Nephron progenitor cell (in vitro differentiated cells): ENCODE measurements at regions not wholly inside any gene's neighbourhood (a gene's known extent, or its start where the extent isn't known, plus 50 kb on each side); places are given as distances from the start of the nearest gene placed in this dataset.
"Not testable (repeated sequence)": the region's sequence is repeated elsewhere in the genome, so short reads cannot be mapped to it uniquely, and the experiment has no call there.

ENCODE experiments used
- DNase-seq: peaks from one replicate; pipeline ENCODE4 v3.0.0; 2021
- H3K27ac Mint-ChIP-seq: 2 replicates; pipeline ENCODE4 v1.8.0; 2021; ENCODE audit warnings: mild to moderate bottlenecking, moderate library complexity, mixed read lengths
- H3K27me3 Mint-ChIP-seq: 2 replicates; pipeline ENCODE4 v1.8.0; 2021; ENCODE audit warnings: mild to moderate bottlenecking, low read depth, mixed read lengths; ENCODE audit not compliant: poor library complexity
- H3K36me3 Mint-ChIP-seq: 2 replicates; pipeline ENCODE4 v1.8.0; 2021; ENCODE audit warnings: low read depth, mixed read lengths
- H3K4me1 Mint-ChIP-seq: 2 replicates; pipeline ENCODE4 v1.8.0; 2021; ENCODE audit warnings: mixed read lengths
- H3K4me3 Mint-ChIP-seq: 2 replicates; pipeline ENCODE4 v1.8.0; 2021; ENCODE audit warnings: mild to moderate bottlenecking, moderate library complexity, mixed read lengths
- H3K9me3 Mint-ChIP-seq: 2 replicates; pipeline ENCODE4 v1.8.0; 2021; ENCODE audit warnings: mild to moderate bottlenecking, moderate library complexity, mixed read lengths
- TF ChIP-seq, protein P1 (sequence below): fragments of 200-600 bp; sonication (generic); IDR thresholded peaks from 2 replicates; pipeline ENCODE4 v1.5.0; 2021; ENCODE audit warnings: antibody characterized with exemption

DNA sequence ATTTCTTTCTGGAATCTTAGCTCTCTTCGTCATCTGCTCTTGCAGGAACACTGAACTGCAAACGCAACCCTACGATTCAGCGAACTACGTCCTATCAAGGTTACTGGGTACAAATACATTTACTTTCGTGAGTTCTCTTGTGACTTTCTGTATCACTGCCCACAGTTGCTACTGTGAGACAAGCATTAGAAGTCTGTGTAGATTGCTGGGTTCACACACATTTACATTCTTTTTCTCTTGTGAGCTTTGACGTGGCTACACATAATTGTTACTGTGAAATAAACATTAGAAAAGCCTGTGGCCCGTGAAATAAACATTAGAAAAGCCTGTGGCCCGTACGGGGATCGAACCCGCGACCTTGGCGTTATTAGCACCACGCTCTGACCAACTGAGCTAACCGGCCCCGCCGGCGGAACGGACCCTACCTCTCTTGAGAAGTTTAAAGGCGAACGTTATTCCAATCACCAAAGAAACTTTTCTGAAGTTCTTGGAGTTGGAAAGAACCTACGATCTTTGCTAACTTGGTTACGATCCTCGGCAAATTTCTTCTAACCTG lies 61.2 kb upstream of the ZNF322 start:
- H3K4me1 Mint-ChIP-seq, H3K27ac Mint-ChIP-seq, H3K9me3 Mint-ChIP-seq, H3K27me3 Mint-ChIP-seq, H3K4me3 Mint-ChIP-seq, DNase-seq, H3K36me3 Mint-ChIP-seq: not testable (repeated sequence)

DNA sequence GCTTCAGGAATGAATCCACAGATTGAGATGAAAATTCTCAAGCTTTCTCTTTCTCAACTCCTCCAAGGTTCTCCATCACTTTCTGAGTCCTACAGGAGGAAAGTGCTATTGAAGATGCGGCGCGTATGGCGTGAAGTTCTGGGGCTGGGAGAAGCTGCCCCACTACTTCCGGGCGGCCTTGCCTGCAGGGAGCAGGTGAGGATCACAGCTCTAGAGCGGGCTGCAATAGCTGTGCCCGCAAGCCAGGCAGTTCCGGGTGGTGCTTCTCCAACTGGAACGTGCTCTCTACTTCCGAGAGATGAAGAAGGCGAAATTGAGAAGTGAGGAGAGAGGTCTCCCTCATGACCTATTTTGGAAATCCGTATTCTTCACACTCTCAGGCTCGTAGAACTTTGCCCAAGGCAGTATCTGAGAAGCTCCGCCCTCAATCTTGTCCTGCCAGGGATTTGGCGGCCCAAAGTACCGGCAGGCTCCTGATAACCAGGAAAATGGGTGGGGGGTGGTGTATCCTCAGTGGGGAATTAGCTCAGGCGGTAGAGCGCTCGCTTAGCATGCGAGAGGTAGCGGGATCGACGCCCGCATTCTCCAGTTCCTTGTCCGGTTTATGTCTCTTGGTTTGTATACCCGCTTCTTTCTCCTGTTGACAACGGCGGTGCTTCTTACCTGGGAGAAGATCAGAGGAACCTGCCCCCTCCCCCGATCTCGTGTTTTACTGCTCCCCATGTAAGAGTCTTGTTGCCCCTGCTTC lies 70.6 kb upstream of the ZNF322 start:
- not testable (repeated sequence) for H3K27ac Mint-ChIP-seq, DNase-seq, H3K36me3 Mint-ChIP-seq, H3K4me3 Mint-ChIP-seq, H3K4me1 Mint-ChIP-seq, H3K27me3 Mint-ChIP-seq, H3K9me3 Mint-ChIP-seq

DNA sequence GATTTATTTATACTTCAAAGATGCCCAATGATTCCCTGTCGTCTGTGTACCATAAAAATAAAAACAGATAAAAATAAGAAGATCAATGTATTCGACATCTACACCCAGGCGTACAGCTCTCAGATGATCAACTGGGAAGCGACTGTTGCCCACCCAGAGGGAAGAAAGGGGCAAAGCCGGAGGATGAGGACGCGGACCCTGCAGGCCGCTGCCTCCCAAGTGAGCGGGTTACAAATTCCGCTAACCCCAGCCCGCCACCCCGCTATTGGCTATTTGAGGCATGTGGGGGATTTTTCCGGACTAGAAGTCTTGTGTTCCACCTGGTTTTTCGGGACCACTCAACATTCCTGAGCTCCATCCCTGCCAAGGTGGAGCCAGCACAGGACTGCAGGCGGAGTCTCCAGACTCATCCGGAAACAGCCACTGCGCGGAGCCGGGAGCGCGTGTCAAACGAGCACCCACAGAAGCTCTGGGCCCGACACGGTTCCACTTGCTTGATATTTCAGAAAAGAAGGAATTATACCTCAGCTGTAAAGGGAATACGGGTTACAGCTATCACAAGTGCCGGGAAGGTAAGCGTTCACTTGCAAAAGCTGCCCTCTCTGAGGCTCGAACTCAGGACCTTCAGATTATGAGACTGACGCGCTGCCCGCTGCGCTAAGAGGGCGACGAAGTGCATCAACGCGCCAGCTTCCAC lies 75.4 kb upstream of the ZNF322 start:
- not testable (repeated sequence) for H3K4me1 Mint-ChIP-seq, H3K36me3 Mint-ChIP-seq, DNase-seq, H3K9me3 Mint-ChIP-seq, H3K27me3 Mint-ChIP-seq, H3K27ac Mint-ChIP-seq, H3K4me3 Mint-ChIP-seq

DNA sequence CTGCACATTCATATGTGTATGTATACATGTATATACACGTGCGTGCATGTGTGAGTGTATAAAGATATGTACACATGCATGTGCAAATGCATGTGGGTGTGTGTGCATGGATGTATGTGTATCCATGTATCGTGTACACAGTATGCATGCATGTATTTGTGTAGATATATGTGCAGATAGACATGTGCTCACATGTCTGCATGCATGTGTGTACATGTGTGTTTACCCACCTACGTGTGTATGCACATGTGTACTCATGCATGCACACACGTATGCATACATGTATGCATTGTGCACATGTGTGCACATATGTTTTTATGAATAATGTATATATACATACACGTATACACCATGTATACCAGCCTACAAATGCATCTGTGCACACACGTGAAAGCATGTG lies 80.3 kb upstream of the ZNF322 start:
- Mint-ChIP-seq H3K9me3 (peaks cover 2% of the 10 kb centered on the region), H3K27me3 (peaks cover 38% of the 10 kb centered on the region), H3K36me3 (no peaks in the 10 kb centered on the region), H3K4me1 (peaks cover 8% of the 10 kb centered on the region), H3K27ac (no peak overlapping the region), H3K4me3 (no peak overlapping the region)
- TF ChIP-seq, protein P1, sequence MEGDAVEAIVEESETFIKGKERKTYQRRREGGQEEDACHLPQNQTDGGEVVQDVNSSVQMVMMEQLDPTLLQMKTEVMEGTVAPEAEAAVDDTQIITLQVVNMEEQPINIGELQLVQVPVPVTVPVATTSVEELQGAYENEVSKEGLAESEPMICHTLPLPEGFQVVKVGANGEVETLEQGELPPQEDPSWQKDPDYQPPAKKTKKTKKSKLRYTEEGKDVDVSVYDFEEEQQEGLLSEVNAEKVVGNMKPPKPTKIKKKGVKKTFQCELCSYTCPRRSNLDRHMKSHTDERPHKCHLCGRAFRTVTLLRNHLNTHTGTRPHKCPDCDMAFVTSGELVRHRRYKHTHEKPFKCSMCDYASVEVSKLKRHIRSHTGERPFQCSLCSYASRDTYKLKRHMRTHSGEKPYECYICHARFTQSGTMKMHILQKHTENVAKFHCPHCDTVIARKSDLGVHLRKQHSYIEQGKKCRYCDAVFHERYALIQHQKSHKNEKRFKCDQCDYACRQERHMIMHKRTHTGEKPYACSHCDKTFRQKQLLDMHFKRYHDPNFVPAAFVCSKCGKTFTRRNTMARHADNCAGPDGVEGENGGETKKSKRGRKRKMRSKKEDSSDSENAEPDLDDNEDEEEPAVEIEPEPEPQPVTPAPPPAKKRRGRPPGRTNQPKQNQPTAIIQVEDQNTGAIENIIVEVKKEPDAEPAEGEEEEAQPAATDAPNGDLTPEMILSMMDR: no peak
- DNase-seq: no peak

DNA sequence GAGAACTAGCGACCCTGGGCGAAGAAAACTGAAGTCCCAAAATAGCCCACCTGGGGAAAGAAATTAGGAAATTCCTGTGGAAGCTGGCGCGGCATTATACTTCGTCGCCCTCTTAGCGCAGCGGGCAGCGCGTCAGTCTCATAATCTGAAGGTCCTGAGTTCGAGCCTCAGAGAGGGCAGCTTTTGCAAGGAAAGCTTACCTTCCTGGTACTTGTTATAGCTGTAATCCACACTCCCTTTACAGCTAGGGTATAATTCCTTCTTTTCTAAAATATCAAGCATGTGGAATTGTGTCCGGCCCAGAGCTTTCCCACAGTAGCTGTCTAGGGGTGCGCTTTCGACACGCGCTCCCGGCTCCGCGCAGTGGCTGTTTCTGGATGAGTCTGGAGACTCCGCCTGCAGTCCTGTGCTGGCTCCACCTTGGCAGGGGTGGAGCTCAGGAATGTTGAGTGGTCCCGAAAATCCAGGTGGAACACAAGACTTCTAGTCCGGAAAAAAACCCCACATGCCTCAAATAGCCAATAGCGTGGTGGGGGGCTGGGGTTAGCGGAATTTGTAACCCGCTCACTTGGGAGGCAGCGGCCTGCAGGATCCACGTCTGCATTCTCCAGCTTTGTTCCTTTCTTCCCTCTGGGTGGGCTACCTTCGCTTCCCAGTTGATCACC lies 83.7 kb upstream of the ZNF322 start:
- H3K36me3 Mint-ChIP-seq: peaks cover 6% of the 10 kb centered on the region
- H3K27ac Mint-ChIP-seq: no peak overlapping the region
- peaks cover 15% of the 10 kb centered on the region for H3K9me3 Mint-ChIP-seq
- DNase-seq: peak; percentile 55
- TF ChIP-seq, protein P1: no peak
- peaks cover 8% of the 10 kb centered on the region for H3K4me1 Mint-ChIP-seq
- peak overlapping the region; percentile 92 for H3K4me3 Mint-ChIP-seq
- peaks cover 64% of the 10 kb centered on the region for H3K27me3 Mint-ChIP-seq

DNA sequence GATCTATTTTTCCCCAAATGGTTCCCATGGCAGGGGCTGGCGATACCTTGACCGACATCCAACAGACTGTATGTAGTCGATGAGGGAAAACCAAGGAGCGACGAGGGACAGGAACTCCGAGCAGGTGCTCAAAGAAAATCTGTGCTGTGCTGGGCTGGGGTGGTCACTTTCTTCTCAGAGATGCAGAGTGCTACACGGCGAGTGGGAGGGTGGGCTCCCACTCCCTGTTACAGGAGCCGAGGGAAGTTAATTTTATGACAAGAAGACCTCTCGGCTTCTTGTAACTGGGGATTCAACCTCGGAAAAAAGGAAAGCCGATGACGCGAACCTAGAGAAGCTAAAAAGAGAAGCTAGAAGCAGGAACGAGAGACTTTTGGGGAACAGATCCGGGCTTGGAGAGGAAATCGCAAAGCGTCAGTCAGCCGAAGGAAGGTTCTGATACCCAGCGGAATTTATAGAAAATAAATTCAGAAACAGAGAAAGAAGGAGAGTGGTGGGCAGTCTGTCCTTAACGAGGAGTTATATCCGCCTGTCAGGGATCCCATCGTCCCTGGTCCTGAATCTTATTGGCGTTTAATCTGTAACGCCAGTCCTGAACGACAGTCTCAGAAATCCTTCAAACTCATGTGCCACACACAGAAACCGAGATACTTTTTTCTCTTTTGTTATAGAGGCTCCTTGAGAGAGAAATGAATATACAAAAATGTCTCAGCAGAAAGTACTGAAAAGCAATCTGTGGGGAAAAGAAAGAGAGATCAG lies 84.6 kb upstream of the ZNF322 start:
- peaks cover 6% of the 10 kb centered on the region for H3K36me3 Mint-ChIP-seq
- peaks cover 15% of the 10 kb centered on the region for H3K9me3 Mint-ChIP-seq
- TF ChIP-seq, protein P1: no peak
- no peak overlapping the region for H3K27ac Mint-ChIP-seq
- H3K4me3 Mint-ChIP-seq: peak overlapping the region; percentile 92
- H3K27me3 Mint-ChIP-seq: peaks cover 72% of the 10 kb centered on the region
- DNase-seq: no peak
- peaks cover 8% of the 10 kb centered on the region for H3K4me1 Mint-ChIP-seq

DNA sequence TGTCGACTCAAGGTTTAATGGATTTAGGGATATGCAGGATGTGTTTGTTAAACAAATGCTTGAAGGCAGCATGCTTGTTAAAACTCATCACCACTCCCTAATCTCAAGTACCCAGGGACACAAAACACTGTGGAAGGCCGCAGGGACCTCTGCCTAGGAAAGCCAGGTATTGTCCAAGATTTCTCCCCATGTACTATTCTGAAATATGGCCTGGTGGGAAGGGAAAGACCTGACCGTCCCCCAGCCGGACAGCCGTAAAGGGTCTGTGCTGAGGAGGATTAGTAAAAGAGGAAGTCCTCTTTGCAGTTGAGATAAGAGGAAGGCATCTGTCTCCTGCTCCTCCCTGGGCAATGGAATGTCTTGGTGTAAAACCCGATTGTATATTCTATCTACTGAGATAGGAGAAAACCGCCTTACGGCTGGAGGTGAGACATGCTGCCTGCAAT lies 85.3 kb upstream of the ZNF322 start:
- H3K4me3 Mint-ChIP-seq: peak overlapping the region; percentile 92
- not testable (repeated sequence) for H3K4me1 Mint-ChIP-seq, DNase-seq, H3K36me3 Mint-ChIP-seq, H3K27ac Mint-ChIP-seq
- H3K27me3 Mint-ChIP-seq: peaks cover 76% of the 10 kb centered on the region
- peaks cover 15% of the 10 kb centered on the region for H3K9me3 Mint-ChIP-seq

DNA sequence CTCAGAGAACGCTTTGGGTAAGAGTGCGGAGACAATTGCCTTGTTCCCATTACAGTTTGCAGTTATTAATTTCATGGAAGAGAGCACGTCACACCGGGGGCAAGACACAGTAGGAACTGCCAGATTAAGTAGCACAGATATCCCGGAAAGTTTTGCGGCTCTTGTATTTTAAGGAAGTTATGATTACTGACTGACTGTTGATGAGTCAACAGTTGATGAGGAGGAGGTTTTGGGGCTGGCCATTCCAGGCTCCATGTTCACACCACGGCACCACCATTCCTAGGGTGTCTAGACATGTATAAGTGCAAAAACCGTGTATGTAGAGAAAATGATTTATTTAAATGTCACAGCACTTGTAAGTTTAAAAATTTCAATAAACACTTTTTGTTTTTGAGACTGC lies 86.4 kb upstream of the ZNF322 start:
- Mint-ChIP-seq H3K9me3 (peaks cover 15% of the 10 kb centered on the region), H3K27me3 (peaks cover 87% of the 10 kb centered on the region)
- not testable (repeated sequence) for H3K36me3 Mint-ChIP-seq, H3K4me3 Mint-ChIP-seq, H3K4me1 Mint-ChIP-seq, H3K27ac Mint-ChIP-seq, DNase-seq

DNA sequence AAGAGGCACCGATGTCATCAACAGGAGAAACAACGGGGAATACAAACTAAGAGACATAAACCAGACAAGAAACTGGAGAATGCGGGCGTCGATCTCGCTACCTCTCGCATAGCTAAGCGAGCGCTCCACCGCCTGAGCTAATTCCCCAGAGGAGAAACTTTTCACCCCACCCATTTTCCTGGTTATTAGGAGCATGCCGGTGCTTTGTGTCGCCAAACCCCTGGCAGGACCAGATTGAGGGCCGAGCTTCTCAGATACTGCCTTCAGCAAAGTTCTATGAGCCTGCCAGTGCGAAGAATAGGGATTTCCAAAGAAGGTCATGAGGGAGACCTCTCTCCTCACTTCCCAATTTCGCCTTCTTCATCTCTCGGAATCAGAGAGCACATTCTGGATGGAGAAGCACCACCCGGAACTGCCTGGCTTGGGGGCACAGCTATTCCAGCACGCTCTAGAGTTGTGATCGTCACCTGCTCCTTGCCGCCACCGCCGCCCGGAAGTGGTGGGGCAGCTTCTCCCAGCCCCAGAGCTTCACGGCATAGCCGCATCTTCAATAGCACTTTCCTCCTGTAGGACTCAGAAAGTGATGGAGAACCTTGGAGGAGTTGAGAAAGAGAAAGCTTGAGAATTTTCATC lies 89.7 kb upstream of the ZNF322 start:
- DNase-seq, H3K27ac Mint-ChIP-seq, H3K36me3 Mint-ChIP-seq, H3K4me3 Mint-ChIP-seq, H3K4me1 Mint-ChIP-seq: not testable (repeated sequence)
- Mint-ChIP-seq H3K27me3 (peaks cover 66% of the 10 kb centered on the region), H3K9me3 (peaks cover 15% of the 10 kb centered on the region)

DNA sequence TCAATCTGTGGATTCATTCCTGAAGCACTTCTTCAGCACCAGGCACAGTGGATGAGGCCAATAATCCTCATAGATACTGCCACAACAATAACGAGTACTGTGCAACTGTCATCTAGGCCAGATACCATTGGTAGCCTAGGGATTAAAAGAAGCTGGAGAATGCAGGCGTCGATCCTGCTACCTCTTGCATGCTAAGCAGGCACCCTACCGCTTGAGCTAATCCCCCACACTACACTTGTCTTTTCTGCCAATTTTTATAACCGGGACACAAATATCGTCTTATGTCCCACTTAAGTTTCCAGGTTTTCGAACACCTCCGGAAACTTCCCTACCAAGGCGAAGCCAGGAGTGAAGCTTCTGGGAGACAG lies 90.2 kb upstream of the ZNF322 start:
- Mint-ChIP-seq H3K27me3 (peaks cover 66% of the 10 kb centered on the region), H3K9me3 (peaks cover 13% of the 10 kb centered on the region)
- not testable (repeated sequence) for H3K27ac Mint-ChIP-seq, H3K4me3 Mint-ChIP-seq, H3K4me1 Mint-ChIP-seq, H3K36me3 Mint-ChIP-seq, DNase-seq
